AG09309 (cell line): ENCODE measurements at regions not wholly inside any gene's neighbourhood (a gene's known extent, or its start where the extent isn't known, plus 50 kb on each side); places are given as distances from the start of the nearest gene placed in this dataset.

Experiments
- DNase-seq: peaks from one replicate; pipeline ENCODE4 v3.0.0-alpha.2; 2010; ENCODE audit warnings: low read depth
- H3K4me3 ChIP-seq: 2 replicates; pipeline ENCODE4 v1.5.1; 2011; ENCODE audit warnings: mild to moderate bottlenecking, low read depth, low read length, moderate library complexity; ENCODE audit not compliant: control insufficient read depth
- CTCF ChIP-seq: IDR thresholded peaks from 2 replicates; pipeline ENCODE4 v1.5.1; 2011; ENCODE audit warnings: mild to moderate bottlenecking, low read depth, low read length, inconsistent platforms; ENCODE audit not compliant: insufficient read depth, control insufficient read depth; ENCODE audit errors: missing control alignments

- DNase-seq: no peak
- TF ChIP-seq CTCF: no peak
- no peak overlapping the region for H3K4me3 ChIP-seq
Measured at GRCh38 chr12:97387844-97388243, 74.8 kb upstream of the RMST start.

DNA sequence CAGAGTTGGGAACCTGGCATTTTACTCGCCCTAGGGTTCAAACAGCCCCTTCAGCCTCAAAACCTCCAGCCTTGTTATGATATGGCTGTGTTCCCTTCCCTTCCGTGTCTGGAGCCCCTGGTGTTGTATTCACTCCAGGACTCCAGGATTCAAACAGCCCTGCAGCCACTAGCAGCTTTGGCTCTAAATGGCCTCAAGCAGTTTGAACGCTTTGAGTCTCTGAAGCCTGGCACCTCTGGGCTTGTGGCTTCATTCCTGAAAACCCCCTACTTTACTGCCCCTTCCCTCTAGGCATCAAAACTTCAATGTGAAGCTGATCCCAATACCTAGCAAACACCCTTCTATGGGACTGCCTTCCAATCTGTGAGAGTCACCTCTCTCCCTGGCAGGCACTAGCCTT is 67.9 kb upstream of the RMST start:
- H3K4me3 ChIP-seq: no peak overlapping the region
- no peak for TF ChIP-seq CTCF
- DNase-seq: no peak

GRCh38 chr12:97397008-97397407 is 65.6 kb upstream of the RMST start:
- H3K4me3 ChIP-seq: no peak overlapping the region
- TF ChIP-seq CTCF: no peak
- no peak for DNase-seq

- no peak overlapping the region for H3K4me3 ChIP-seq
- no peak for DNase-seq
- TF ChIP-seq CTCF: no peak
Measured at GRCh38 chr12:97398704-97399103, 63.9 kb upstream of the RMST start.

DNA sequence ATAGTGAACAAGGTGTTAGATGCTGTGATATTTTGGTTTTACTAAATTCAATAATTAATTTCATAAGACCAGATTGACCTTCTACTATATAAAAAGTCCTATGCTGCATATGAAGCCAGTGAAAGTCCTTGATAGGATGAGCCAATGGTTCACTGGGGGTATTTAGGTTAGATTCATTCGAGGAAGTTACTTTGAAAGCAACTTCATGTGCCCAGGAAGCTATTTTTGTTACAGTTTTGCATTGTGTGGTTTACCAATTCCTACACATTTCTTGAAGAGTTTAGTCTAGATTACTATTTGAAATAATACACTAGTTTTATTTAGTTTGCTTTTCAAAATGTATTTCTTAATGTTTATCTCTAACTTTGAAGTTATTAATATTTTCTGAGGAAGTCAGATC is 58.5 kb upstream of the RMST start:
- TF ChIP-seq CTCF: no peak
- no peak overlapping the region for H3K4me3 ChIP-seq
- DNase-seq: no peak

- DNase-seq: no peak
- peak; percentile 31 for TF ChIP-seq CTCF
- no peak overlapping the region for H3K4me3 ChIP-seq
Measured at GRCh38 chr12:97404543-97404942, 58.1 kb upstream of the RMST start.

DNA sequence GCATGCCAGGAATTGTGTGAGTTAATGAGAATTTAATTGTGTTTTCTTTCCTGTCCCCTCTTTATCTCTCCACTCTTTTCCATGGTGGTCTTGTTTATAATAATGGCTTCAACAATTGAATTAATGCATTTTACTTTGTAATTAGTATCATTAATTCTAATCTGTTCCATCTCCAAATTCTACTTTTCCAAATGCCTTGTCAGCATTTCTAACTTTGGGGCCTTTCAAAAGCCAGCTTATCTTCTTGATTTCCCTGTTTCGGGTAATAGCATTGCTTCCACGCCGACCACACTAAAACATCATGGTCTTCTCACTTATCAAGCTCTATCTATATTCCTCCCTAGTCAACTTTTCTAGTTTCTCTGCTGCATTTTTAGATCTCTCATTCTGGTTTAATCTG is 54.2 kb upstream of the RMST start:
- no peak for DNase-seq
- H3K4me3 ChIP-seq: no peak overlapping the region
- TF ChIP-seq CTCF: no peak
